Fibroblast of mammary gland (primary cell): ENCODE measurements at regions not wholly inside any gene's neighbourhood (a gene's known extent, or its start where the extent isn't known, plus 50 kb on each side); places are given as distances from the start of the nearest gene placed in this dataset.
"Not testable (repeated sequence)": the region's sequence is repeated elsewhere in the genome, so short reads cannot be mapped to it uniquely, and the experiment has no call there.

ENCODE experiments used
- DNase-seq: peaks from one replicate; pipeline ENCODE4 v3.0.0-alpha.2; 2010; ENCODE audit warnings: low read depth
- H3K4me3 ChIP-seq: 2 replicates; pipeline ENCODE4 v1.5.1; 2011; ENCODE audit warnings: low read depth, mild to moderate bottlenecking, low read length, moderate library complexity; ENCODE audit not compliant: control insufficient read depth
- CTCF ChIP-seq: conservative IDR thresholded peaks from 2 replicates; pipeline ENCODE4 v1.5.1; 2011; ENCODE audit warnings: low read depth, low read length, inconsistent platforms; ENCODE audit not compliant: control insufficient read depth, insufficient read depth

GRCh38 chr5:39658866-39659265, 234.1 kb upstream of the DAB2 start:
- no peak for TF ChIP-seq CTCF
- peak; percentile 11 for DNase-seq
- H3K4me3 ChIP-seq: no peak overlapping the region

GRCh38 chr5:39657943-39658342, 233.2 kb upstream of the DAB2 start:
- H3K4me3 ChIP-seq: no peak overlapping the region
- peak; percentile 13 for DNase-seq
- TF ChIP-seq CTCF: no peak

GRCh38 chr5:39656600-39656999, 231.8 kb upstream of the DAB2 start:
- H3K4me3 ChIP-seq: no peak overlapping the region
- no peak for DNase-seq
- TF ChIP-seq CTCF: no peak

DNA sequence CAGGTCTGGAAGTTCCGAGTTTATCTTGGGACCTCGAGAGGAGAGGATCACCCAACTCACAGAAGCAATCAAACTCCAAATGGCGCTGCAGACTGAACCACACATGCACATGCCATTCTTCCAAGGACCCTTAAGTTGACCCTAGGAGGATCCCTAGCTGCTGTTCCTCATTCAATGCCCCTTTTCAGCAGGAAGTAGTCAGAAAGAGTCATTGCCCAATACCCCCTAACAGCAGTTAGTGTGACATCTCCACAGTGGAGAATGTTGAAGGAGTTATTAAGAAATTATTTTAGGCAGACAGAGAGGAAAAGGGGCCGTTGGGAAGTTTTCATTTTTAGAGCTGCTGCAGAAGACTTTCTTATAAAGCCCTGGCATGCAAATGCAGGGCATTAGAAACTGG, 229.9 kb upstream of the DAB2 start:
- no peak for DNase-seq
- H3K4me3 ChIP-seq: no peak overlapping the region
- no peak for TF ChIP-seq CTCF

DNA sequence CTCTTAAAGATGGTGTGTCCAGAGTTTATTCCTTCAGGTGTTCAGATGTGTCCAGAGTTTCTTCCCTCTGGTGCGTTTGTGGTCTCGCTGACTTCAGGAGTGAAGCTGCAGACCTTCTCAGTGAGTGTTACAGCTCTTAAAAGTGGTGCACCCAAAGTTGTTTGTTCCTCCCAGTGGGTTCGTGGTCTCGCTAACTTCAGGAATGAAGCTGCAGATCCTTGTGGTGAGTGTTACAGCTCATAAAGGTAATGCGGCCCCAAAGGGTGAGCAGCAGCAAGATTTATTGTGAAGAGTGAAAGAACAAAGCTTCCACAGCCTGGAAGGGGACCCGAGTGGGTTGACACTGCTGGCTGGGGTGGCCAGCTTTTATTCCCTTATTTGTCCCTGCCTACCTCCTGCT, 227.7 kb upstream of the DAB2 start:
- not testable (repeated sequence) for H3K4me3 ChIP-seq, DNase-seq

DNA sequence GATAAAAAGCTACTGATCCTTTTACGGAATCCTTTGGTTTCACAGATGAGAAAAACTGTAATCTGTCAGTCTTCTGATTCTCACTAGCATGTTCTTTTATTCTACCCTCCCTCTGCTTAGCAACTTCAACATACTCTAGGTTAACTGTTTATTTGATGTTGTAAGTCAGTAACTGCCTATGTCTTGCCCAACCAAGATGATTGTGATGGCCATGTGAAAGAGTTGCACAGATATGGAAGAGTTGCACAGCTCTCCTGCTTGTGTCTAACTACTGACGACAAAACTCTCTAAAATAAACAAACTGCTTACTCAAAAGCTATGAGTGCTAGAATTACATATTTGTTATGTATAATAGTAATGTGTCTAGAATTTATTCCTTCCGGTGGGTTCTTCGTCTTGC, 227.3 kb upstream of the DAB2 start:
- H3K4me3 ChIP-seq: no peak overlapping the region
- TF ChIP-seq CTCF: no peak
- no peak for DNase-seq

- peak; percentile 57 for DNase-seq
- H3K4me3 ChIP-seq: no peak overlapping the region
- no peak for TF ChIP-seq CTCF
These were observed 225.4 kb upstream of the DAB2 start for GRCh38 chr5:39650008-39650762.
